C4-2B (cell line): ENCODE measurements at regions not wholly inside any gene's neighbourhood (a gene's known extent, or its start where the extent isn't known, plus 50 kb on each side); places are given as distances from the start of the nearest gene placed in this dataset.
A peak's percentile ranks its signal among the peaks of the same experiment; 100 is the strongest.
"Not testable (repeated sequence)": the region's sequence is repeated elsewhere in the genome, so short reads cannot be mapped to it uniquely, and the experiment has no call there.

Experiments
- CTCF ChIP-seq: fragments of 450-650 bp; conservative IDR thresholded peaks from 2 replicates; pipeline ENCODE4 v1.5.1; 2017; ENCODE audit warnings: mild to moderate bottlenecking
- ZFX ChIP-seq: fragments of 450-650 bp; IDR thresholded peaks from 2 replicates; pipeline ENCODE4 v1.6.1; 2017

GRCh38 chr14:106663805-106664410 is 1137.5 kb downstream of the TMEM121 start:
- TF ChIP-seq CTCF = peak; percentile 55
- not testable (repeated sequence) for TF ChIP-seq ZFX
